WTC11 (cell line): ENCODE measurements at regions not wholly inside any gene's neighbourhood (a gene's known extent, or its start where the extent isn't known, plus 50 kb on each side); places are given as distances from the start of the nearest gene placed in this dataset.
A peak's percentile ranks its signal among the peaks of the same experiment; 100 is the strongest.

Source experiments
- ATAC-seq: fragments of 200-7000 bp; cut with Tn5 transposase; 2 replicates; pipeline ENCODE4 v1.10.0; 2021; ENCODE audit warnings: mild to moderate bottlenecking, moderate library complexity
- CTCF ChIA-PET: fragments of 300-600 bp; sonication (Branson Sonifier 250); formaldehyde crosslinking; loops from one replicate; lab custom pipeline; 2021; ENCODE audit warnings: antibody characterized with exemption; lab: Charles Lee
- POLR2A ChIA-PET: fragments of 350-600 bp; sonication (Branson Sonifier 250); formaldehyde crosslinking; loops from one replicate; lab custom pipeline; 2021; ENCODE audit warnings: antibody characterized with exemption; lab: Charles Lee
- DNase-seq: peaks from one replicate; pipeline ENCODE4 v3.0.0; 2021; ENCODE audit warnings: low spot score
- H3K27ac Mint-ChIP-seq: 2 replicates; pipeline ENCODE4 v1.8.0; 2021; ENCODE audit warnings: mixed read lengths
- H3K27me3 Mint-ChIP-seq: 2 replicates; pipeline ENCODE4 v1.8.0; 2021; ENCODE audit warnings: low read depth, mild to moderate bottlenecking, moderate library complexity, mixed read lengths
- H3K36me3 Mint-ChIP-seq: 2 replicates; pipeline ENCODE4 v1.8.0; 2021; ENCODE audit warnings: mixed read lengths
- H3K4me1 Mint-ChIP-seq: 2 replicates; pipeline ENCODE4 v1.8.0; 2022; ENCODE audit warnings: mixed read lengths
- H3K4me3 Mint-ChIP-seq: 2 replicates; pipeline ENCODE4 v1.8.0; 2021; ENCODE audit warnings: mild to moderate bottlenecking, moderate library complexity, mixed read lengths
- H3K9me3 Mint-ChIP-seq: 2 replicates; pipeline ENCODE4 v1.8.0; 2021; ENCODE audit warnings: mixed read lengths
- ATF3 ChIP-seq: sonication (generic); formaldehyde crosslinking; conservative IDR thresholded peaks from 2 replicates; pipeline ENCODE4 v1.8.1; 2022; ENCODE audit warnings: mild to moderate bottlenecking, missing genetic modification reagents
- CDX4 ChIP-seq: fragments of 250-450 bp; sonication (Bioruptor Pico); IDR thresholded peaks from 2 replicates; pipeline ENCODE4 v1.9.0; 2021; ENCODE audit warnings: moderate library complexity, mild to moderate bottlenecking, inconsistent platforms, borderline replicate concordance
- CREM ChIP-seq: sonication (generic); formaldehyde crosslinking; IDR thresholded peaks from 2 replicates; pipeline ENCODE4 v1.8.1; 2022; ENCODE audit warnings: mild to moderate bottlenecking, missing genetic modification reagents, moderate library complexity
- EMX1 ChIP-seq: fragments of 250-450 bp; sonication (Bioruptor Pico); IDR thresholded peaks from 2 replicates; pipeline ENCODE4 v1.8.0; 2021; ENCODE audit warnings: mild to moderate bottlenecking
- FOXK1 ChIP-seq: sonication (generic); formaldehyde crosslinking; IDR thresholded peaks from 2 replicates; pipeline ENCODE4 v1.8.0; 2022; ENCODE audit warnings: mild to moderate bottlenecking, moderate library complexity, missing genetic modification reagents
- GRHL2 ChIP-seq: fragments of 250-450 bp; sonication (Bioruptor Pico); IDR thresholded peaks from 2 replicates; pipeline ENCODE4 v1.8.0; 2022; ENCODE audit warnings: mild to moderate bottlenecking, moderate library complexity; ENCODE audit not compliant: insufficient replicate concordance, severe bottlenecking
- HMGXB4 ChIP-seq: sonication (generic); formaldehyde crosslinking; IDR thresholded peaks from 2 replicates; pipeline ENCODE4 v1.8.1; 2023; ENCODE audit warnings: mild to moderate bottlenecking, moderate library complexity, missing genetic modification reagents
- KAT7 ChIP-seq: sonication (generic); formaldehyde crosslinking; IDR thresholded peaks from 2 replicates; pipeline ENCODE4 v1.8.1; 2023; ENCODE audit warnings: missing genetic modification reagents, mild to moderate bottlenecking, borderline replicate concordance
- MYBL2 ChIP-seq: sonication (generic); formaldehyde crosslinking; IDR thresholded peaks from 2 replicates; pipeline ENCODE4 v1.8.1; 2023; ENCODE audit warnings: mild to moderate bottlenecking, moderate library complexity, missing genetic modification reagents
- PRDM15 ChIP-seq: sonication (generic); formaldehyde crosslinking; IDR thresholded peaks from 2 replicates; pipeline ENCODE4 v1.8.0; 2022; ENCODE audit warnings: missing genetic modification reagents
- PREB ChIP-seq: sonication (generic); formaldehyde crosslinking; IDR thresholded peaks from 2 replicates; pipeline ENCODE4 v1.8.1; 2022; ENCODE audit warnings: mild to moderate bottlenecking, missing genetic modification reagents, moderate library complexity, borderline replicate concordance
- ZBTB21 ChIP-seq: sonication (generic); formaldehyde crosslinking; IDR thresholded peaks from 2 replicates; pipeline ENCODE4 v1.8.1; 2023; ENCODE audit warnings: mild to moderate bottlenecking, missing genetic modification reagents, borderline replicate concordance
- ZNF219 ChIP-seq: sonication (generic); formaldehyde crosslinking; IDR thresholded peaks from 2 replicates; pipeline ENCODE4 v1.8.0; 2023; ENCODE audit warnings: missing genetic modification reagents, mild to moderate bottlenecking, borderline replicate concordance
- ZNF396 ChIP-seq: fragments of 250-450 bp; sonication (Bioruptor Pico); IDR thresholded peaks from 2 replicates; pipeline ENCODE4 v1.8.0; 2021; ENCODE audit warnings: mild to moderate bottlenecking, moderate library complexity, borderline replicate concordance
- ZNF416 ChIP-seq: fragments of 250-450 bp; sonication (Bioruptor Pico); IDR thresholded peaks from 2 replicates; pipeline ENCODE4 v1.9.0; 2021; ENCODE audit warnings: mild to moderate bottlenecking, inconsistent platforms
- ZNF425 ChIP-seq: fragments of 250-450 bp; sonication (Bioruptor Pico); conservative IDR thresholded peaks from 2 replicates; pipeline ENCODE4 v1.9.0; 2021; ENCODE audit warnings: mild to moderate bottlenecking

- TF ChIP-seq PREB (CRISPR knock-in tag), result no peak
- TF ChIP-seq PRDM15 (CRISPR knock-in tag), result no peak
- no peak for TF ChIP-seq ATF3 (CRISPR knock-in tag)
- TF ChIP-seq MYBL2 (CRISPR knock-in tag), result no peak
These were observed 369.2 kb upstream of the NRP1 start (continued) for GRCh38 chr10:33703501-33704213.

- CTCF ChIA-PET, result no interaction called here
- no peak for ATAC-seq
- Mint-ChIP-seq H3K4me1 (peaks cover 39% of the 10 kb centered on the region), H3K4me3 (peak overlapping the region; percentile 14), H3K27ac (peak overlapping the region; percentile 94), H3K27me3 (peaks cover under 1% of the 10 kb centered on the region; the same call in 1 of the 2 replicates), H3K9me3 (peaks cover 30% of the 10 kb centered on the region), H3K36me3 (peaks cover 23% of the 10 kb centered on the region)
- POLR2A ChIA-PET, result interaction anchor here (0.7 kb wide), 1 partner anchor 12 kb away, joined by 3 read pairs; no protein-coding TSS in a partner anchor
- TF ChIP-seq GRHL2 (no peak), FOXK1 (CRISPR knock-in tag) (no peak), CREM (no peak), ZNF219 (CRISPR knock-in tag) (no peak), ZNF396 (no peak)
- no peak for DNase-seq
These were observed 363.6 kb upstream of the NRP1 start for GRCh38 chr10:33698033-33698432.

GRCh38 chr10:33697016-33697415 is 362.5 kb upstream of the NRP1 start:
- H3K36me3 Mint-ChIP-seq, result peaks cover 26% of the 10 kb centered on the region
- ChIA-PET POLR2A (no interaction called here), CTCF (no interaction called here)
- ATAC-seq, result no peak
- no peaks in the 10 kb centered on the region; the same call in 1 of the 2 replicates for H3K27me3 Mint-ChIP-seq
- peaks cover 38% of the 10 kb centered on the region for H3K9me3 Mint-ChIP-seq
- DNase-seq, result no peak
- no peak overlapping the region for H3K4me3 Mint-ChIP-seq
- no peak for TF ChIP-seq EMX1
- no peak for TF ChIP-seq HMGXB4 (CRISPR knock-in tag)
- TF ChIP-seq ZNF425 (CRISPR knock-in tag), result no peak
- TF ChIP-seq ZBTB21 (CRISPR knock-in tag), result no peak
- no peak for TF ChIP-seq KAT7 (CRISPR knock-in tag)
- TF ChIP-seq PREB (CRISPR knock-in tag), result no peak
- TF ChIP-seq ZNF416 (CRISPR knock-in tag), result no peak
- TF ChIP-seq ZNF219 (CRISPR knock-in tag), result no peak
- TF ChIP-seq CDX4 (CRISPR knock-in tag), result no peak
- no peak for TF ChIP-seq GRHL2
- TF ChIP-seq FOXK1 (CRISPR knock-in tag), result no peak
- TF ChIP-seq, all 79 proteins: peak for 0
- Mint-ChIP-seq H3K27ac (no peak overlapping the region), H3K4me1 (peaks cover 36% of the 10 kb centered on the region)
